ENCODE measurements at regions not wholly inside any gene's neighbourhood (a gene's known extent, or its start where the extent isn't known, plus 50 kb on each side); places are given as distances from the start of the nearest gene placed in this dataset.

GRCh38 chr2:189369566-189369965 lies 71.7 kb upstream of the WDR75 start:
- no peak for DNase-seq (ENCODE audit: low spot score)

GRCh38 chr2:189370719-189371118 lies 70.6 kb upstream of the WDR75 start:
- no peak for DNase-seq (ENCODE audit: low spot score)

DNA sequence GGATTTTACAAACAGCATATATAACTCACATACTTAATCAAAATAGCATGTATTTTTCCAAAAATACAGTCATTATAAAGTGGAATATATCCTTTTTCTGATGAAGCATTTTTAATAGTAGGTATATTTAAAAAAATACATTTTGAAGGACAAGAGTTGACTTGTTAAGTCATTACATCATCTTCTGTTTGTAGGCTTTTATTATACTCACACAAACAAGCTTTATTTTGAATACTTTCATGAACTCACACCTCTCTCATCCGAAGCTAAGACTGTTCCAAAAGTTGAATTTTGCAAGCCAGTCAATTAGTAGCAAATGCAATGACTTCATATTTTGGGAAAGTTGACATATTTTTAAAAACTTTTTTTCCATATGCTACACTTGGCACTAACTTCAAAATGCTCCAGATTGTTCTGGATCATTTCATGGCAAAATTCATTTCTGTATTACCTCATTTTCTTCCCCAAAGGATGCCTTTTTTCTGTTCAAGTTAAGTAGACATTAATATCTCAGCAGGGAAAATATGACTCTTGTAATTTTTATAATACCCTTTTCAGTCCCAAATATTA lies 68.5 kb upstream of the WDR75 start:
- DNase-seq (ENCODE audit: low spot score): no peak

DNA sequence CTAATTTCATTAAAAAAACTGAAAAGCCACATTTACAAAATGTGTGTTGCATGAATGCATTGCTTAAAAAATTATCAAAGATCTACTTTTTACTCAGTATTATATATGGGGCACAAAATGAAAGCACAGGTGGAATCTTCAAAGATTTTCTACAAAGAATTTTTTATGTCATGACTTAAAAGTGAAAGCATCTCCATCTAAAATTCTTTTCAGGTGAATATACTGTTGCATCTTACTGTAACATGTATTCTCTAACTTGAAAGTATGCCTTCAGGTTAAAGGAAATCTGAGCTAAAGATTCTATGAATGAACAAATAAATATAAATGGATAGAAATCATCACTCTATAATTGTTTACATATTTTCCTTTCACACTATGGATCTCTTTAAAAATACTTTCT lies 66.8 kb upstream of the WDR75 start:
- no peak for DNase-seq (ENCODE audit: low spot score)

- DNase-seq (ENCODE audit: low spot score): no peak
These were observed 65.4 kb upstream of the WDR75 start for GRCh38 chr2:189375842-189376241.

GRCh38 chr2:189379287-189379630 lies 62.0 kb upstream of the WDR75 start:
- DNase-seq (ENCODE audit: low spot score): no peak

- no peak for DNase-seq (ENCODE audit: low spot score)
These were observed 61.5 kb upstream of the WDR75 start for GRCh38 chr2:189379731-189380261.

- no peak for DNase-seq (ENCODE audit: low spot score)
These were observed 58.6 kb upstream of the WDR75 start for GRCh38 chr2:189382668-189383067.

GRCh38 chr2:189386741-189387140 lies 54.5 kb upstream of the WDR75 start:
- DNase-seq (ENCODE audit: low spot score): no peak

GRCh38 chr2:189391201-189391600 lies 50.1 kb upstream of the WDR75 start:
- no peak for DNase-seq (ENCODE audit: low spot score)

Data from hematopoietic multipotent progenitor cell treated with erythropoietin and hydrocortisone succinate and interleukin-3 and kit ligand, for 15 days (in vitro differentiated cells).